ENCODE measurements at regions not wholly inside any gene's neighbourhood (a gene's known extent, or its start where the extent isn't known, plus 50 kb on each side); places are given as distances from the start of the nearest gene placed in this dataset.

- Histone ChIP-seq H3K4me3 (replicated peaks in 1 of 3; ENCODE audit: insufficient read depth in 1 of 3, low read depth in 2 of 3, low read length in 3 of 3) (no peak overlapping the region), H3K9me3 (ENCODE audit: low read length) (peaks cover 11% of the 10 kb centered on the region; the same call in 1 of the 2 replicates), H3K4me1 (ENCODE audit: insufficient read depth, low read length) (no peaks in the 10 kb centered on the region), H3K79me2 (ENCODE audit: insufficient read depth, low read length) (no peaks in the 10 kb centered on the region), H3K4me2 (ENCODE audit: low read depth, low read length) (no peak overlapping the region), H2AFZ (ENCODE audit: low read length) (no peak overlapping the region), H3K36me3 (replicated peaks in 1 of 2; ENCODE audit: control insufficient read depth in 1 of 2, insufficient read depth in 2 of 2, low read length in 2 of 2) (no peaks in the 10 kb centered on the region), H3K27me3 (ENCODE audit: control insufficient read depth in 1 of 2, insufficient read depth in 2 of 2, low read length in 2 of 2) (no peaks in the 10 kb centered on the region), H4K20me1 (ENCODE audit: insufficient read depth, low read length) (no peaks in the 10 kb centered on the region), H3K27ac (ENCODE audit: extremely low read length, insufficient read depth, low read length) (no peak overlapping the region), H3K9ac (ENCODE audit: insufficient read depth, low read depth, low read length) (no peak overlapping the region)
- POLR2A ChIA-PET, result no interaction called here
- CTCF ChIA-PET (ENCODE audit: low intra/inter-chr PET ratio, low total read pairs), result no interaction called here
- WGBS (ENCODE audit: low lambda C conversion rate), result 67% methylated on average over 2 of the region's 2 CpGs
- DNase-seq (ENCODE audit: low spot score) (no peak), ATAC-seq (no peak), FAIRE-seq (no peak)
- intact Hi-C loops (cut with micrococcal nuclease; ENCODE audit: unreplicated experiment), result no loop called here
- in situ Hi-C loops (cut with HindIII; ENCODE audit: extremely low pct_ligation_motif_present, low pct_unique_long_range_greater_than_20kb), result no loop called here
- BruUV-seq (replicated peaks), result no TSS peak
- TF ChIP-seq LCORL (IDR thresholded peaks at IDR 0.05) (no peak), LCORL (CRISPR knock-in tag; IDR thresholded peaks at IDR 0.05) (no peak), PRPF4 (IDR thresholded peaks at IDR 0.05; ENCODE audit: low read depth, low read length, poor library complexity, severe bottlenecking) (no peak), HNF1A (IDR thresholded peaks at IDR 0.05; ENCODE audit: low read depth) (no peak), HNF1A (CRISPR knock-in tag; IDR thresholded peaks at IDR 0.05; ENCODE audit: borderline replicate concordance) (no peak), REST (IDR thresholded peaks at IDR 0.05; ENCODE audit: borderline replicate concordance in 1 of 2, low read depth in 1 of 2, low read length in 2 of 2) (no peak), RARA (CRISPR knock-in tag; IDR thresholded peaks at IDR 0.05) (no peak), NCOR1 (IDR thresholded peaks at IDR 0.05; ENCODE audit: borderline replicate concordance, low read length) (no peak), ZNF329 (CRISPR knock-in tag; IDR thresholded peaks at IDR 0.05; ENCODE audit: low read depth) (no peak), ZBTB4 (CRISPR knock-in tag; IDR thresholded peaks at IDR 0.05; ENCODE audit: borderline replicate concordance) (no peak), ETV6 (CRISPR knock-in tag; conservative IDR thresholded peaks at IDR 0.05) (no peak), POGZ (CRISPR knock-in tag; IDR thresholded peaks at IDR 0.05) (no peak), RFXAP (CRISPR knock-in tag; IDR thresholded peaks at IDR 0.05; ENCODE audit: borderline replicate concordance) (no peak), ZNF598 (CRISPR knock-in tag; IDR thresholded peaks at IDR 0.05; ENCODE audit: borderline replicate concordance) (no peak), SATB2 (CRISPR knock-in tag; IDR thresholded peaks at IDR 0.05) (no peak), ZNF225 (CRISPR knock-in tag; IDR thresholded peaks at IDR 0.05) (no peak)
Measured at GRCh38 chr1:198838022-198838342, 199.1 kb downstream of the PTPRC start.
